ENCODE measurements at regions not wholly inside any gene's neighbourhood (a gene's known extent, or its start where the extent isn't known, plus 50 kb on each side); places are given as distances from the start of the nearest gene placed in this dataset.

- no peak overlapping the region for H3K4me2 ChIP-seq (ENCODE audit: insufficient read depth, low read length)
Measured at GRCh38 chr20:12063106-12063684, 145.5 kb downstream of the BTBD3 start.

DNA sequence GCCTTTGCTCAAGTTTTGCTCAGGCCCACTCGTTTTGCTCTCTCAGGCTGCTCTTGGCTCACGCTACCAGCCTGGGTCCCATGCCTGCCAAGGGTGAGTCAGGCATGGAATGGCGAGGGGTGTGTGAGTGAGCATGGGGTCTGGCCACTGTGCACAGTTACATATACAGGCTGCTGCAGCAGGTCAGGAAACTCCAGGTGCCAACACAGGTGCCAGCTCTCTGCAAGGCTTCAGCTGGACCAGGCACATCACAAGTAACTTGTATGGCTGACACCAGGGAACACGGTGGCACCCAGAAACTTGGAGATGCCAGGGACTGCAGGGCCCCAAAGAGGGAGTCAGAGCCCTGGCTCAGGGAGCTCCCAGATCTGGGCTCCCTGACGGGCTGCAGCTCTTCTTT is 146.8 kb downstream of the BTBD3 start:
- no peak for FAIRE-seq
- Histone ChIP-seq H3K4me1 (replicated peaks in 1 of 2; ENCODE audit: control insufficient read depth in 2 of 2, insufficient read depth in 2 of 2, low read length in 2 of 2) (no peaks in the 10 kb centered on the region), H3K9me1 (ENCODE audit: control insufficient read depth, insufficient read depth, low read length) (no peaks in the 10 kb centered on the region), H3K36me3 (ENCODE audit: control insufficient read depth, insufficient read depth, low read length) (no peaks in the 10 kb centered on the region), H2AFZ (ENCODE audit: low read depth, low read length) (no peak overlapping the region), H3K27ac (ENCODE audit: extremely low read depth, low read depth, low read length) (no peak overlapping the region), H3K27me3 (ENCODE audit: control insufficient read depth in 2 of 2, insufficient read depth in 2 of 2, low read length in 2 of 2) (no peaks in the 10 kb centered on the region), H3K4me3 (no peak overlapping the region), H3K9me3 (replicated peaks; ENCODE audit: control insufficient read depth, insufficient read depth, low read depth, low read length) (no peaks in the 10 kb centered on the region), H3K79me2 (ENCODE audit: control insufficient read depth, insufficient read depth, low read length) (no peaks in the 10 kb centered on the region), H3K4me2 (ENCODE audit: insufficient read depth, low read length) (no peak overlapping the region), H4K20me1 (replicated peaks; ENCODE audit: control insufficient read depth, insufficient read depth, low read length) (no peaks in the 10 kb centered on the region), H3K9ac (ENCODE audit: insufficient read depth in 1 of 2, low read depth in 2 of 2, low read length in 2 of 2) (no peak overlapping the region)
- 0% methylated on average over 3 of the region's 5 CpGs for WGBS (ENCODE audit: insufficient coverage, low coverage, missing lambda C conversion rate)
- POLR2A ChIA-PET: interaction anchor here (0.6 kb wide), 1 partner anchor 8 kb away, joined by 4 read pairs; no protein-coding TSS in a partner anchor
- CTCF ChIA-PET (ENCODE audit: low intra/inter-chr PET ratio): no interaction called here
- no peak for ATAC-seq
- BruUV-seq (replicated peaks): no TSS peak
- intact Hi-C loops (cut with micrococcal nuclease) (no loop called here), in situ Hi-C loops (cut with MboI) (no loop called here)
- no peak for DNase-seq (ENCODE audit: extremely low read depth in 1 of 4, low spot score in 3 of 4)
- no peak for TF ChIP-seq KLF6 (CRISPR knock-in tag; IDR thresholded peaks at IDR 0.05; ENCODE audit: borderline replicate concordance)
- no peak for TF ChIP-seq ZNF3 (CRISPR knock-in tag; IDR thresholded peaks at IDR 0.05)
- no peak for TF ChIP-seq MCM2 (IDR thresholded peaks at IDR 0.05; ENCODE audit: low read depth)
- TF ChIP-seq CTBP1 (IDR thresholded peaks at IDR 0.05; ENCODE audit: borderline replicate concordance): no peak
- TF ChIP-seq, protein P1, sequence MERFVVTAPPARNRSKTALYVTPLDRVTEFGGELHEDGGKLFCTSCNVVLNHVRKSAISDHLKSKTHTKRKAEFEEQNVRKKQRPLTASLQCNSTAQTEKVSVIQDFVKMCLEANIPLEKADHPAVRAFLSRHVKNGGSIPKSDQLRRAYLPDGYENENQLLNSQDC (CRISPR knock-in tag; IDR thresholded peaks at IDR 0.05): no peak
- no peak for TF ChIP-seq HMG20B (CRISPR knock-in tag; IDR thresholded peaks at IDR 0.05)
- TF ChIP-seq SRSF9 (IDR thresholded peaks at IDR 0.05; ENCODE audit: borderline replicate concordance, low read depth, low read length): no peak
- TF ChIP-seq PHB2 (IDR thresholded peaks at IDR 0.05; ENCODE audit: low read depth): no peak
- TF ChIP-seq GTF3C2 (IDR thresholded peaks at IDR 0.05; ENCODE audit: borderline replicate concordance, extremely low read depth, insufficient read length): no peak
- no peak for TF ChIP-seq ZC3H4 (CRISPR knock-in tag; IDR thresholded peaks at IDR 0.05; ENCODE audit: borderline replicate concordance)

More at GRCh38 chr20:12063106-12063684, 145.5 kb downstream of the BTBD3 start:
- no peaks in the 10 kb centered on the region for H3K9me1 ChIP-seq (ENCODE audit: control insufficient read depth, insufficient read depth, low read length)
- no peaks in the 10 kb centered on the region for H3K36me3 ChIP-seq (ENCODE audit: control insufficient read depth, insufficient read depth, low read length)
- in situ Hi-C loops (cut with MboI) (no loop called here), intact Hi-C loops (cut with micrococcal nuclease) (no loop called here)
- WGBS (ENCODE audit: insufficient coverage, low coverage, missing lambda C conversion rate): 0% methylated on average over 1 of the region's 1 CpG
- H2AFZ ChIP-seq (ENCODE audit: low read depth, low read length): no peak overlapping the region
- no peaks in the 10 kb centered on the region for H3K4me1 ChIP-seq (replicated peaks in 1 of 2; ENCODE audit: control insufficient read depth in 2 of 2, insufficient read depth in 2 of 2, low read length in 2 of 2)
- H3K9me3 ChIP-seq (replicated peaks; ENCODE audit: control insufficient read depth, insufficient read depth, low read depth, low read length): no peaks in the 10 kb centered on the region
- H3K27ac ChIP-seq (ENCODE audit: extremely low read depth, low read depth, low read length): no peak overlapping the region
- ChIA-PET POLR2A (no interaction called here), CTCF (ENCODE audit: low intra/inter-chr PET ratio) (no interaction called here)
- TF ChIP-seq ILF3 (IDR thresholded peaks at IDR 0.05; ENCODE audit: borderline replicate concordance) (no peak), ERF (CRISPR knock-in tag; IDR thresholded peaks at IDR 0.05) (no peak), MBD2 (IDR thresholded peaks at IDR 0.05; ENCODE audit: borderline replicate concordance, low read depth) (no peak), GATAD2A (IDR thresholded peaks at IDR 0.05) (no peak), KDM2B (CRISPR knock-in tag; IDR thresholded peaks at IDR 0.05) (no peak), FOXK1 (CRISPR knock-in tag; IDR thresholded peaks at IDR 0.05; ENCODE audit: borderline replicate concordance) (no peak), EP400 (IDR thresholded peaks at IDR 0.05) (no peak), NRF1 (conservative IDR thresholded peaks at IDR 0.05 in 1 of 2, IDR thresholded peaks at IDR 0.05 in 1 of 2) (no peak), PCBP2 (IDR thresholded peaks at IDR 0.05; ENCODE audit: low read depth, low read length, poor library complexity, severe bottlenecking) (no peak), TAF9B (IDR thresholded peaks at IDR 0.05; ENCODE audit: partially characterized antibody) (no peak), XRCC3 (IDR thresholded peaks at IDR 0.05) (no peak), LCOR (CRISPR knock-in tag; IDR thresholded peaks at IDR 0.05) (no peak), ARHGAP35 (IDR thresholded peaks at IDR 0.05; ENCODE audit: partially characterized antibody) (no peak), NR1H2 (CRISPR knock-in tag; IDR thresholded peaks at IDR 0.05) (no peak), SRSF1 (IDR thresholded peaks at IDR 0.05; ENCODE audit: low read depth, low read length) (no peak), ZFX (CRISPR knock-in tag; IDR thresholded peaks at IDR 0.05) (no peak)
- no peaks in the 10 kb centered on the region for H4K20me1 ChIP-seq (replicated peaks; ENCODE audit: control insufficient read depth, insufficient read depth, low read length)
- ATAC-seq: no peak
- no peaks in the 10 kb centered on the region for H3K27me3 ChIP-seq (ENCODE audit: control insufficient read depth in 2 of 2, insufficient read depth in 2 of 2, low read length in 2 of 2)
- no TSS peak for BruUV-seq (replicated peaks)
- no peak overlapping the region for H3K9ac ChIP-seq (ENCODE audit: insufficient read depth in 1 of 2, low read depth in 2 of 2, low read length in 2 of 2)
- no peak for DNase-seq (ENCODE audit: extremely low read depth in 1 of 4, low spot score in 3 of 4)
- no peaks in the 10 kb centered on the region for H3K79me2 ChIP-seq (ENCODE audit: control insufficient read depth, insufficient read depth, low read length)
- no peak overlapping the region for H3K4me3 ChIP-seq
- no peak for FAIRE-seq
